ENCODE measurements at regions not wholly inside any gene's neighbourhood (a gene's known extent, or its start where the extent isn't known, plus 50 kb on each side); places are given as distances from the start of the nearest gene placed in this dataset.

DNA sequence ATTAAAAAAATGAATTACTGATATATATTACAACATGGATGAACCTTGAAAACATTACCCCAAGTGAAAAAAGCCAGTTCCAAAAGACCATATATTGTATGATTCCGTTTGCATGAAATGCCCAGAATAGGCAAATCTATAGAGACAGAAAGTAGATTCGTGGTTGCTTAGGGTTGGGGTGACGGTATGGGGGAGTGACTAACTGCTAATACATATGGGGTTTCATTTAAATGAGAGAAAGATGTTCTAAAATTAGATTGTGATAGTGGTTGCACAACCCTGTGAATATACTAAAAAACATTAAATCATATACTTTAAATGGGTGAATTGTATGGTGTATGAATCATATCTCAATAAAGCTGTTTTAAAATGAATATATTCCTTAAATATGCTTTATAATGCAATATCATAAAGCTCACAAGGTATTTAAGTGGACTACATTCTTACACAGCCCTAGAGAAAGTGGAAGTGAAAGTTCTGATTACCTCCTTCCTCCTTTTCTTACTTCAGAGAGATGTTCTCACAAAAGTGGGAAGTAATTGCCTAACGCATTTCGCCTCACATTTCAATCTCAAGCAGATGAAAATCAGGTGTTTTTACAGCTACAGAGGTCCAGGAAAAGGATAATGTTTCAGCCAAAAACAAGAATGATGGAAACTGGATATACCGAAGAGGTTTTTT, 142.7 kb upstream of the GNAO1 start:
- TF ChIP-seq JUN (CRISPR knock-in tag; IDR thresholded peaks at IDR 0.05) (no peak), CTCF (IDR thresholded peaks at IDR 0.05) (no peak), KAT7 (CRISPR knock-in tag; IDR thresholded peaks at IDR 0.05; ENCODE audit: borderline replicate concordance) (no peak), CREB1 (CRISPR knock-in tag; IDR thresholded peaks at IDR 0.05) (no peak), SMAD3 (CRISPR knock-in tag; IDR thresholded peaks at IDR 0.05; ENCODE audit: borderline replicate concordance) (no peak), NR2C2 (CRISPR knock-in tag; IDR thresholded peaks at IDR 0.05) (no peak), E2F1 (CRISPR knock-in tag; IDR thresholded peaks at IDR 0.05) (no peak), TEAD4 (CRISPR knock-in tag; IDR thresholded peaks at IDR 0.05) (no peak), MLX (CRISPR knock-in tag; IDR thresholded peaks at IDR 0.05) (no peak), TP53 (CRISPR knock-in tag; IDR thresholded peaks at IDR 0.05) (no peak)
- TF ChIP-seq, protein P1, sequence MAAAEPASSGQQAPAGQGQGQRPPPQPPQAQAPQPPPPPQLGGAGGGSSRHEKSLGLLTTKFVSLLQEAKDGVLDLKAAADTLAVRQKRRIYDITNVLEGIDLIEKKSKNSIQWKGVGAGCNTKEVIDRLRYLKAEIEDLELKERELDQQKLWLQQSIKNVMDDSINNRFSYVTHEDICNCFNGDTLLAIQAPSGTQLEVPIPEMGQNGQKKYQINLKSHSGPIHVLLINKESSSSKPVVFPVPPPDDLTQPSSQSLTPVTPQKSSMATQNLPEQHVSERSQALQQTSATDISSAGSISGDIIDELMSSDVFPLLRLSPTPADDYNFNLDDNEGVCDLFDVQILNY (CRISPR knock-in tag; IDR thresholded peaks at IDR 0.05) = no peak
